ENCODE measurements at regions not wholly inside any gene's neighbourhood (a gene's known extent, or its start where the extent isn't known, plus 50 kb on each side); places are given as distances from the start of the nearest gene placed in this dataset.
"Not testable (repeated sequence)": the region's sequence is repeated elsewhere in the genome, so short reads cannot be mapped to it uniquely, and the experiment has no call there.

DNA sequence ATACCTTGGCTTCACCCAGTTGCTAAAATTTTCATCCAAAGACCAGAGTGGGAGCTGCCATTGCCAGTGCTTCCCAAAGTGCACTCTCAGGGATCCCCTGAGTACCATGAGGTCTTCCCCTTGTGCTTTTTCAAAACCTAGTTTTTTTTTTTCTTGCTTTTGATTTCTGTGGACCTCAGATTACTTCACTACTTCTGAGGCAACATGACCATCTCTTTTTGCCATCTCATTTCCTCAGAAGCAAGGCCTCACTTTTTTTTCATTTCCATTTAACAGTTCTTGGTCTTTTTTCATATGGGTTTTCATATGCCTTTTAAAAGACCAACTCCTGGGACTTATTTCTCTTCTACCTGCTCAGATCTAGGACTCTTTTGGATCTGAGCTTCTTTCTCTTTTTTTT is 64.1 kb upstream of the MMS22L start:
- no peak for DNase-seq (ENCODE audit: low read depth)

- no peak for DNase-seq (ENCODE audit: low read depth)
Observed at GRCh38 chr6:97361286-97361685, 78.3 kb upstream of the MMS22L start.

DNA sequence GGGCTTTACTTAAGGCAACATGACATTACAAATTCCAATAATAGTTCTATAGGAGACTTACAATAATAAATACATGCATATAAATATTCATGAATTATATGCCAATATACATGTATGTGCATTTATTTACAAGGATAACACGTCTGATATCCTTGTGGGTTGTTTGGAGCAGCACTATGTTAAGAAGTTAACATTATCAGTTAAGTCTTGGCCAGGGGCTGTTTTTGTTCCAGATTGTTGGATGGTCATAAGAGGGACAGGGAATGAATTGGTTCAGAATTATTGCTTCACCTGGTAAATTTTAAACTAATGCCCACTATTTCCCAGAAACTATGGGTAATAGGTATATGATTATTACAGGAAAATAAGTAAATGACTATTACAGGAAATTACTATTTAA is 81.3 kb upstream of the MMS22L start:
- no peak for DNase-seq (ENCODE audit: low read depth)

- DNase-seq (ENCODE audit: low read depth) = not testable (repeated sequence)
Observed at GRCh38 chr6:97382071-97382470, 99.1 kb upstream of the MMS22L start.

- no peak for DNase-seq (ENCODE audit: low read depth)
Observed at GRCh38 chr6:97392735-97393134, 109.7 kb upstream of the MMS22L start.

GRCh38 chr6:97394160-97394748 is 111.2 kb upstream of the MMS22L start:
- no peak for DNase-seq (ENCODE audit: low read depth)

DNA sequence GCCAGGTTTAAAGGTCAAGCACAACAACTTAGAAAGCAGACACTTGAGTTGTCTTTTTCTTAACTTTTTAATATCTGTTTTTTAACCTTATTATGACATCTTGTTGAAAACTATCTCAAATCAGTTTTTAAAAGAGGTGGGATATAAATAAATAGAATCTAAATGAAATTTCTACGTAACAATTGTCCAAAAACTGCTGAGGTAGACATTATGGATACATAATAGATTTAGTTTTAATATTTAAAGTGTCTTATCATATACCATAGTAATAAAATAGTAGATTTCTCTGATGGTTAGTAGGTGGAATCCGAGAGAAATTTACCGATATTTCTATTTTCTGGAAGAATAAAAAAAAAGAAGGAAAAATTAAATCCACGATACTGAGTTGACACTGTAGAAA is 113.9 kb upstream of the MMS22L start:
- no peak for DNase-seq (ENCODE audit: low read depth)

- DNase-seq (ENCODE audit: low read depth) = no peak
Observed at GRCh38 chr6:97399208-97399607, 116.2 kb upstream of the MMS22L start.

DNA sequence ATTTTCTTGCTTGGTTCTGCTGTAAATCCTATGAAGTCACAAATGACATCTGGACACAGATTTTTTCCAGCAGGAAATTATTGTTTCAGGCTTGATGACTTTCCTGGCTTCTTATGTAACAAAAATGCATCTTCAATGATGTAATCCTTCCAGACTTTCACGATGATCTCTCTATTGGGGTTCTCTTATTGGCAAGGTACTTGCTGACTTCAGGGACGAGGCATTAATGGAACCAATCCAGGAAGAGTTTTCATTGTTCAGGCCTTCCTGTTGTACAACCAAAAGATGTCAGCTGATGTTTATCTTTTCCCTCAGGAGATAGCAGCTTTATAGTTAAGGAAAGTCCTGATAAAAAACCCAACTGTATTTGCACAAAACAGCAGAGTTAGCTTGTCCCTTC is 118.5 kb upstream of the MMS22L start:
- no peak for DNase-seq (ENCODE audit: low read depth)

GRCh38 chr6:97405818-97406409 is 122.9 kb upstream of the MMS22L start:
- no peak for DNase-seq (ENCODE audit: low read depth)

- no peak for DNase-seq (ENCODE audit: low read depth)
Observed at GRCh38 chr6:97406633-97407032, 123.6 kb upstream of the MMS22L start.

- no peak for DNase-seq (ENCODE audit: low read depth)
Observed at GRCh38 chr6:97411610-97412009, 128.6 kb upstream of the MMS22L start.

GRCh38 chr6:97412511-97412910 is 129.5 kb upstream of the MMS22L start:
- DNase-seq (ENCODE audit: low read depth) = no peak

DNA sequence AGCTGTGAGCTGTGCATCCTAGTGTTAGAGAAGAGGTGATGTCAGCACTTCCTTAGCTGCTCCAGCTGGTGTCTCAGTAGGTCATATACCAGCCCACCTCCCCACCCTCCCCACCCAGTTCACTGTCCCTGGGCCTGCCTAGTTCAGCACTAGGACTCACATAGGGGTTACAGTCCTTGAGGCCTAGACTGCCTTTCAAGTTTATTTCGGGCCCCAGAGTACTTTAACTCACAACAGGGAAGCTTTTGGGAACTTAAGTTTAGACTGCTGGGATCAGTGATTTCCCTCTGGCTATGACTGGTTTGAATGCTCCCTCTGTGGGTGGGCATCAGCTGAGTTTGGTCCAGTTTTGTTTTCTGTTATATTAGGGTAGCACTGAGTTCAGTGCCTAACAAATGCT is 139.2 kb upstream of the MMS22L start:
- no peak for DNase-seq (ENCODE audit: low read depth)

GRCh38 chr6:97423190-97423589 is 140.2 kb upstream of the MMS22L start:
- no peak for DNase-seq (ENCODE audit: low read depth)

DNA sequence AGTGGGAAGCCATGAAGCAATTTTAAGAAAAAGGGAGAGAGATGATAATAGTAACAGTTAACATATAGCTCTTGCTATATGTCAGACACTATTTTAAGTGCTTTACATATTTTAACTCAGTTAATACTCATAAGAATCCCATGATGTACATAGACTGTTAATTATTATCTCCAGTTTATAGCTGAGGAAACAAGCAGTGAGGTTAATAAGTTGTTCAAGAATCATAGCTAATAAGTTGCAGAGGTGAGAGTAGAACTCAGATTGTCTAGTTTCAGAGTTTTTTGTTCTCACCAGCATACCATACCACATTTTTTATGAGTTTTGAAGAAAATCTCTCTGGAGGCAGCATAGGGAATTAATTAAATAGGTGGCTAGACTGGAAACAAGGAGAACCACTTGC is 144.6 kb upstream of the MMS22L start:
- no peak for DNase-seq (ENCODE audit: low read depth)

DNA sequence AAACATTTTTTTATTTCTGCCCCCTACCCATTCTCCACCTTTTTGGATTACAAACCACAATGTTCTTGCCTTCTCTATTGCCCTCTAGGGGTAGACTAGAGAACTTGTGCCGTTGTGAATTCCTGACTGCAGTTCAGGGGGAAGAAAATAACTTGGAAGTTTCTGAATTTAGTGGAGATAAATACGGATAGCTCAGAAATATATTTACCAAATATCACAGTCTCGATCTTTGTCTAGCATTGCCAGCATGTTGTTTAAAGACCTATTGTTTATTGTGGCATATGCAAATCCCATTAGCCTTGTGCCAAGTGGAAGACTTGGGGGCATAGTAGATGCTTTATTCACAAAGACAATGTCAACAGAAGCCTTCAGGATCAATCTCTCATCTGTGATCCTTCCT is 154.1 kb upstream of the MMS22L start:
- DNase-seq (ENCODE audit: low read depth) = no peak

DNA sequence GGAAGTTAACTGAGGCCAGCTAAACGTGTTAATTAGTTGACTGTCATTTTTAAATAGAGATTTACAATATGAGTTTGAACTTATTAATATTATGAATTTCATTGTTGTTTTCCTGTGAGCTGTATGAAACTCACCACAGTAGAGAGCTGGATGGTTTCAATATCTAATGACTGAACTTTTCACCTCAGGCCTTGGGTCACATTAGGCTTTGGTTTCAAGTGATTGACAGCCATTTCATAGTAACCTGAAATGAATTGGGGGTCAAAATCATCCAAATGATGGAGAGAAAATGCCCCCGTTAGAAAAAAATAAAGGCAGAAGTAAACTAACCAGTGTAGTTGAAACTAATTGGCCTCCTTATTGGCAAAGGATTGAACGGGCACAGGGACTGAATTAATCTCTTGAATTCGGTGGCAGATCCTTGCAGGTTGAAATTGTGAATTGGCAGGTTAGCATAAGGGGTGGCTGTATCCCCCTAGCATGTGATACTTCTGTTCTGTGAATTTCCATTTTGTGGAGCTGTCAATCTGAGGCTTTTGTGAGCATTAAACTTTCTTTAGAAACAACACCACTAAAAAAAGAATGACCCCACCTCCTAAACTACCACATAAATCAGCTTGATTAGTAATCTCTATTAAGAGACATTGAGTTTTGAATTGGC is 155.1 kb upstream of the MMS22L start:
- no peak for DNase-seq (ENCODE audit: low read depth)

- no peak for DNase-seq (ENCODE audit: low read depth)
Observed at GRCh38 chr6:97440590-97441176, 157.7 kb upstream of the MMS22L start.

- DNase-seq (ENCODE audit: low read depth) = no peak
Observed at GRCh38 chr6:97443408-97444080, 160.5 kb upstream of the MMS22L start.

- no peak for DNase-seq (ENCODE audit: low read depth)
Observed at GRCh38 chr6:97445407-97445806, 162.4 kb upstream of the MMS22L start.

- DNase-seq (ENCODE audit: low read depth) = no peak
Observed at GRCh38 chr6:97449444-97449966, 166.5 kb upstream of the MMS22L start.

DNA sequence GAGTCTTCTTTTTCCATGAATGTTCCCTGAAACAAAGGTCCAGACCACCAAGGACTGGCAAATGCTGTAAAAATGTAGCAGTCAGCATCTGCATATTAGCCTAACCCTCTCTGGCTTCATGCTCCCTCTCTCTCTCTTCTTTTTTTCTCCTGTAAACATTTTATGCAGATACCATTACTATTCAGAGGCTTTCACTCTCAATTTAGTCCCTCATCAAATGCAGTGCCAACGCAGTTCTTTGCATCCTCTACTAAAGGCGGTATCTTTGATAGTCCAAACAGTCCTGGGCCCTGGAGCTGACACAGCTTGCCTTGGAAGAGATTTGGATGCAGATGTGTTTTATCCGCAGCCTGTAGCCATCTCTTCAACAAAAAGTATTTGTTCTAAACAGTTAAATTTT is 167.1 kb upstream of the MMS22L start:
- no peak for DNase-seq (ENCODE audit: low read depth)

All from stimulated activated CD8-positive, alpha-beta memory T cell treated with anti-CD3 and anti-CD28 coated beads, Interleukin-15, amount 100 ng/mL, for 24 hours (primary cell).